Jurkat, Clone E6-1 (cell line): ENCODE measurements at regions not wholly inside any gene's neighbourhood (a gene's known extent, or its start where the extent isn't known, plus 50 kb on each side); places are given as distances from the start of the nearest gene placed in this dataset.
A peak's percentile ranks its signal among the peaks of the same experiment; 100 is the strongest.
"Not testable (repeated sequence)": the region's sequence is repeated elsewhere in the genome, so short reads cannot be mapped to it uniquely, and the experiment has no call there.

Experiments used
- DNase-seq: peaks from one replicate; pipeline ENCODE4 v3.0.0-alpha.2; 2011; ENCODE audit warnings: low read depth, low spot score
- H3K4me3 ChIP-seq: 2 replicates; pipeline ENCODE4 v1.5.1; 2011; ENCODE audit warnings: mild to moderate bottlenecking, low read length, control low read depth, moderate library complexity

DNA sequence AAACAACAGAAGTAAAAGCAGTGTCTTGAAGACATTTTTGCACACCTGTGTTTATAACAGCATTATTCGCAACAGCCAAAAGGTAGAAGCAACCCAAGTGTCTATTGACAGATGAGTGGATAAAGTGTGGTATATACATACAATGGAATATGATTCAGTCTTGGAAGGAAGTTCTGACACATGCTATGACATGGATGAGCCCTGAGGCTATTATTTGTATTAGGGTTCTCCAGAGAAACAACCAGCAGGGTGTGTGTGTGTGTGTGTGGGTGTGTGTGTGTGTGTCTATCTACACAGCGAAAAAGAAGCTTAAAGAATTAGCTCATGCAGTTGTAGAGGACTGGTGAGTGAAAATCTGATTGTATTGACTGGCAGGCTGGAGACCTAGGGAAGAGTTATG, 153.7 kb downstream of the KLRB1 start:
- DNase-seq, H3K4me3 ChIP-seq: not testable (repeated sequence)

DNA sequence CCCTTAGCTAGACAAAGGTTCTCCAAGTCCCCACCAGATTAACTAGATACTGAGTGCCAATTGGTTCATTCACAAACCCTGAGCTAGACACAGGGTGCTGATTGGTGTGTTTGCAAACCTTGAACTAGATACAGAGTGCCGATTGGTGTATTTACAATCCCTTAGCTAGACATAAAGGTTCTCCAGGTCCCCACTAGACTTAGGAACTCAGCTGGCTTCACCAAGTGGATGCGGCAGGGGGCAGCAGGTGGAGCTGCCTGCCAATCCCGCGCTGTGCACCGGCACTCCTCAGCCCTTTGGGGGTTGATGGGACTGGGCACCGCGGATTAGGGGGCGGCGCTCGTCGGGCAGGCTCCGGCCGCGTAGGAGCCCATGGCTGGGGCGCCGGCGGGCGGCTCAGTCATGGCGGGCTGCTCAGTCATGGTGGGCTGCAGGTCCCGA, 157.6 kb downstream of the KLRB1 start:
- not testable (repeated sequence) for H3K4me3 ChIP-seq, DNase-seq

DNA sequence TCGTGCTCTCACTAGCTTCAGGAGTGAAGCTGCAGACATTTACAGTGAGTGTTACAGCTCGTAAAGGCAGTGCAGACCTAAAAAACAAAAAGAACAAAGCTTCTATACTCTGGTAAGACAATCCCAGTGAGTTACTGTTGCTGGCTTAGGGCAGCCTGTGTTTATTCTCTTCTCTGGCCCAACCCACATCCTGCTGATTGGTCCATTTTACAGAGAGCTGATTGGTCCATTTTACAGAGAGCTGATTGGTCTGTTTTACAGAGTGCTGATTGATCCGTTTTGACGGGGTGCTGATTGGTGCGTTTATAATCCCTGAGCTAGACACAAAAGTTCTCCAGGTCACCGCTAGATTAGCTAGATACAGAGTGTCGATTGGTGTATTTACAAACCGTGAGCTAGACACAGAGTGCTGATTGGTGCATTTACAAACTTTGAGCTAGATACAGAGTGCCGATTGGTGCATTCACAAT, 158.0 kb downstream of the KLRB1 start:
- not testable (repeated sequence) for H3K4me3 ChIP-seq, DNase-seq

DNA sequence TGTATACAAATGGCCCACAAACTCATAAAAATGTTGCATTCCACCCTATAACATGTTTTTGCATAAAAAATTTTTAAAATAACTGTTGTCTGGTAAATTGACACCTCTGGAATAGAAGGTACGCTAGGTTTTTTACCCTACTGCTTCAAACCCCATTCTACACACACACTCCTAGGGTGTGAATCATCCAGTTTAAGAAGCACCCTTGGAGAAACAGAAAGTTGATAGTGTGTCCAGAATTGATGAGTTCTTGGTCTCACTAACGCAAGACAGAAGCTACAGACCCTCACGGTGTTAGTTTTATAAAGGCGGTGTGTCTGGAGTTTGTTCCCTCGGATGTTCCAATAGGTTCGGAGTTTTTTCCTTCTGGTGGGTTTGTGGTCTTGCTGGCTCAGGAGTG, 158.5 kb downstream of the KLRB1 start:
- DNase-seq = no peak
- H3K4me3 ChIP-seq = no peak overlapping the region

DNA sequence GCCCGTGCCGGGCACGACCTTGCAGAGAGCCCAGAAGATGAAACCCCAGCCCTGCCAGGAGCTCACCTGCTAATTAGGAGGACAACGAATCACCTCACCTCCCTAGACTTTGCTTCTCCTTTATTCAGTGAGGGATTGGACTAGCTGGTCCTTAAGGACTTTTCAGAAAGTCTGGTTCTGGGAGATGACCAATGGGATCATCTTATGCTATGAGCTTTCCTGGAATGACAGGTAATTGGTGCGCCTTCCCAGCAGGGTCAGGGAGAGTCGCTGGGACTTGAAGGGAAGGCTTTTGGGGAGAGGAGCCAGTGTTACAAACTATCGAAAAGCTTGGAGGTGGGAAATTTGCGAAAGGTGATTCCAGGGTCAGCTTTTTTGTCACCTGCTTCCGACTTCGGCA, 159.1 kb downstream of the KLRB1 start:
- not testable (repeated sequence) for DNase-seq

DNA sequence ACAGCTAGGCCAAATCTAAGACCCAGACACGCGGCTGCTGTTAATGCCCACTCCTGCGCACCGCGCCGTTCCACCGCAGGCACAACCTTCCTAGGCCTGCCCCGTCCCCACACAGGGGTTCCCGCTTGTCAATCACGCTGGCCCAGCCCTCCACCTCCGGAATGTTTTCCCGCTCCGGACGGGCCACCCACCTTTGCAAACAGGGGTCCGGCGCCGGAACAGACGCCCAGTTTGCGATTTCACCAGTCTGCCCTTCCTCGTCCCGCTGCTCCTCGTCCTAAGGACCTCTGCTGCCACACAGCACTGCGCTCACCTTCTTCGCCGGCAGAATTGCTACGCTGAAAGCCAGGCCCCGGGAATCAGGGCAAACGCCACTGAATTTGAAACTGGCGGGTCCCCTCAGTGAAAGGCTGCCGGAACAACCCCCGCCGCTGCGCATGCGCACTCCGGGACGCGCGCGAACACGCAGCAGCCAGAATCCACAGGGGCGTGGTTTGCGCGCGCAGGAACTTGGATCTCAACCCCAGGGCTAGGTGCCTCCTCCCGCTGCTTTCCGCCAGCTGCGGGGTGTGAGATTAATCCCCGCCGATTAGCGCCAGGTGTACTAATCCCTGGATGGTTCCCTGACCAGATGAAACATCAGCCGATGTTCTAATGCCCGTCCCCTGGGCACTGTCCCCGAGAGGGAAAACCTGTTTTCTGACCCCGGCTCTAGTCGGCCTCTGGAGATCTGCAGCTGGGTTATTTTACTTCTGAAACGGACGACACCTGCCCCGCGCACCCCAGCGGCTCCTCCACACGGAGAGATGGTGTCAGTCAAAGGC, 159.7 kb downstream of the KLRB1 start:
- DNase-seq = peak; percentile 75
- H3K4me3 ChIP-seq = peak overlapping the region; percentile 63

More for the DNA sequence above, 159.1 kb downstream of the KLRB1 start:
- peak overlapping the region; percentile 63 for H3K4me3 ChIP-seq

DNA sequence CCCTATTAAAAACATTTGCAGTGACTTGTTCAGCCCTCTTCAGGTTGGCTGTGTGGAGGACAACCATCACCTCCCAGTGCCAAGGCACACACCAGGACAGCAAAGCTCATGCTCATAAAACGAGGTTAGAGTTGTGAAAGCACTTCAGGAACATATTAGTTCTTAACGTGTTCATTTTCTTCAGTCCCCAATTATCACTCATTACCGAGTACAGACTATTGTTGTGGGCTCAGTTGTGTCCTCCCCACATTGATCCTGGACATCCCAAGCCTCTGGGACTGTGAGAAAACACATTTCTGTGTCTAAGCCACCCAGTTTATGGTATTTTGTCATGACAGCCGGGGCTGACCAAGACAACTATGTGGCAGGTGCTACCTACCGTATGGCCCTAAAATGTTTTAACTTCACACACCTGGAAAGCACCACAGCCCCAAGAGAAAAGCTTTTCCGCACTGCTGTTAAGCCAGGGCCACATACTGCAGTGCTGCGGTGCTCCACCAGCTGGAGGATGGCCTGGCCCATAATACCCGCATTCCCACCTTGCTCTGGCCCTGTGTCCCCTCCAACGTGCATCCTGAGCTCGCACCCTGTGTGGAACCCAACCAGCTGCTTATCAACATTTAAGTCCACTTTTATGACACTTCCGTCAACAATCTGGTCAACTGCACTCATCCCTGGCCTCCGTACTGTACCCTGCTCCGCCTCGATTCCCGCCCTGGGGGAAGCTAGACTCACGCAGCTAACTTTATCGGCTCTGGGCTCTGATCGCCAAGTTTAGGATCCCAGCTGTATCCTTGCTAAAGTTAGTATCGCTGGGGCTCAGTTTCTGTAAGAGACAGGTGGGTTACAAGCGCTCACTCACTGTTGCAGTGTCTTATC, 160.6 kb downstream of the KLRB1 start:
- peak overlapping the region; percentile 63 for H3K4me3 ChIP-seq
- not testable (repeated sequence) for DNase-seq

DNA sequence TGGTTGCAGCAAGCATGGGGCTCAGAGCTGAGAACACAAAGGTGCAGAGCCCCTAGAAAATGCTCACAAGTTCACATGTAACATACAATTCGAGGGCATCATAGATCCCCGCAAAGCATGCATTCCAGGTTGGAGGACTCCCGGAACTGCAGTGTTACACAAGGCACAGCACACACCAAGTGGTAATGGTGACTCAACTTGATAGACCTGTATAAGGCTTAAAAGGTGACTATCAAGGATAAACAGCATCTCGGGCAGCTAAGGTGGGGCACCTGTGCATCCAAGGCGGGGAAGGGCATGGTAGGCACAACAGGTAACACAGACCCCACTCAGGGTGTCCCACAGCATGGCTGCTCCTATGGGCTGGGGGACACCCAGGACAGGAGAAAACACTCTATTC, 167.3 kb downstream of the KLRB1 start:
- H3K4me3 ChIP-seq, DNase-seq: not testable (repeated sequence)

DNA sequence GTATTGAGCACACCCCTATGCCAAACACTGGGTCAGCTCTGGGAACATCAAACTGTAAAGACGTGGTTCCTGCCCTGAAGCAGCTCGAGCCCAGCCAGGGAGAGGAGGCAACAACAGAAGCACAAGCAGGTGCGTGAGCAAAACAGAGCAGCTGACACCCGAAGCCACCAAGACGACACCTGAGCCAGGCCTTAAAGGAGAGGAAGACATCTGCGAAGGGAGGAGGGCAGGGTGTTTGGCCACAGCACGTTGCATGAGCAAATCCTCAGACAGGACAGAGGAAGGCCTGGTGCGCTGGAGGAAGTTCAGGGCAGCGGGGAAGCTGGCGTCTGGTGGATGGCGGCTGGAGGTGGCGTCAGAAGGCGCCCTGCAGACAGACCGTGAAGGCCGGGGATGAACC, 172.0 kb downstream of the KLRB1 start:
- not testable (repeated sequence) for H3K4me3 ChIP-seq, DNase-seq

DNA sequence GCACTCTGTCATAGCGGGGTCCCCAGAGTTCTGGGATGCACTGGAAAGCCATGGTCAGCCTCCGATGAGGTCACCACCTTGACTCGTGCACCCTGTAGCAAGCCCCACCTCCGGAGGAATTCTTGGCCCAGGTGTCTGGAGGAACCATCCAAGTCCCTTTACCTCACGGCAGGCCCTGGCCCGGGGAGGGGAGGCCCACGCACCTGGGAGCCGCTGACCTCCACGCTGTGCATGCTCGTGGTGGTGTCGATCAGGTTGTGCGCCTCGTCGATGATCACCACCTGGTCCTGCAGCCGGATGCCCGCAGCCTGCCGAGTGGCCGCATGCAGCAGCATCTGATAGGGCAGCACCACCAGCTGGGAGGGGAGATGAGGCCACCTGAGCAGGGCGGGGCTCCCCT, 177.3 kb downstream of the KLRB1 start:
- DNase-seq, H3K4me3 ChIP-seq: not testable (repeated sequence)

DNA sequence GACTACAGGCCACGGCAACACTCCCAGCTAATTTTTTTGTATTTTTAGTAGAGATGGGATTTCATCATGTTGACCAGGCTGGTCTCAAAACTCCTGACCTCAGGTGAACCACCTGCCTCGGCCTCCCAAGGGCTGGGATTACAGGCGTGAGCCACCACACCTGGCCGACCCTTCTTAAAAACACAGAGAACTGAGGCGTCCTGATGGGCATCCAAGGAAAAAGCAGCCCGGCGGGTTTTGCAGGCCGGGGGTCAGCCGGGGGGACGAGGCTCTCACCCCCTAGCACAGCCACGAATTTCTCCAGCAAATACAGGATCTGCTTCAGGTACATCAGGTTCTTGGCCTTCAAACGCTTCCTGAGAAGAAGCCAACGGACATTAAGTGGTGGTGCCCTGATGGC, 178.9 kb downstream of the KLRB1 start:
- not testable (repeated sequence) for H3K4me3 ChIP-seq, DNase-seq

DNA sequence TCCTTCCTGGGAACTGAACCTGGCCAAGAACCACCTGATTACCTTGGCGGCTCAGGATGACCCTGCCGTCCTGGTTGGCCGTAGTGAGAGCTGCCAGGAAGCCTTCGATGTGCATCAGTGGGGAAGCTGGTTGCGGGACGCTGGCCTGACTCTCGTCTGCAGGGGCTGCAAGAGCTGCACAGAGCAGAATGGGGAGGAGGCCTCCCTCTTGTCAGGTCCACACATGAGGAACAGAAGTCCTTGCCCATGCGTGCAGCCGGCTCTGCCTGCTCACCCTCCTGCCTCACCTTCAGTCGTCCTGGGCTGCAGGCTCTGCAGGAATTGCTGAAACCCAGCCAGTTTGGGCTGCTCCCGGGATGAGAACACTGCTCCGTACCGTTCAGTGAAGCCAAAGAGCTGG, 182.3 kb downstream of the KLRB1 start:
- not testable (repeated sequence) for H3K4me3 ChIP-seq, DNase-seq

DNA sequence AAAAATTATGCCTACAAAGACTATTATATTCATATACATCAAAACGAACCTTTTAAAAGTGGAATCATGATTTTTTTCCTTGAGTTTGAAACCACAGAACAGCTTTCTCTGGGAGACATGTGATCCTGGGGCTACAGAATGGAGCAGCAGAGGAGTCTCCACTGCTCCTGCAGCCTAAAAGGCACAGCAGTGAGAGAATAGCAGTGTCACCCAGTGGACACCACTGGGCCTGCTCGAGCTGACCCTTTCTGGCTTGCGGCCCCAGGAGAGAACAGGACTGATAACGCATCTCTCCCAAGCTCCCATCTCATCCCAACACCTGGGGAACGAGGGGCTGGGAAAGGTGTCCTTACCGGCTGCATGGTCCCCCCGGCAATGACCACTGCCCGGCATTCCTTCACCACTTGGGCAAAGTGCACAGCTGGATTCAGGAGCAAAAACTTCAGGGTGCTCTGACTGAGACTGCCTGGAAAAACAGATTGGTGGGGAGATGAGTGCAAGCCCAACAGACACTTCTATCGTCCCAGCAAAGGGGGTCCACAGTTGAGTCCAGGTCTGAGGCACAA, 183.5 kb downstream of the KLRB1 start:
- not testable (repeated sequence) for DNase-seq, H3K4me3 ChIP-seq

DNA sequence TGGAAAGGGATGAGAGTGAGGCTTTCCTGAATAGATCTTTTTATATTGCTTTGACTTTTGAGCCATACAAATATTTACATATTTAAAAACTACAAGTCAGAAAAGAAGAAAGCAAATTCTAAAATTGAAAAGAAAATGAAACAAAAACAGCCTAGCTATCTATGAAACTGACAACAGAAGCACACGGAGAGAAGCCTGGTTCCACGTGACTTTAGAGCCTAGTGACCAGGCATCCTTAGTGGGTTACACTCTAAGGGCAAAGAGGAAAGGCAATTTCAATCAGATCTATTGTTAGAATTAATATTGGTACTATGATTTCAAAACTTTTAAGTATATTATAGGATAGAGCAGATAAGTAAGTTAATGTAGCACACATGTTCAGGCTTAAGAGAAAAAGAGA, 185.0 kb downstream of the KLRB1 start:
- DNase-seq, H3K4me3 ChIP-seq: not testable (repeated sequence)

DNA sequence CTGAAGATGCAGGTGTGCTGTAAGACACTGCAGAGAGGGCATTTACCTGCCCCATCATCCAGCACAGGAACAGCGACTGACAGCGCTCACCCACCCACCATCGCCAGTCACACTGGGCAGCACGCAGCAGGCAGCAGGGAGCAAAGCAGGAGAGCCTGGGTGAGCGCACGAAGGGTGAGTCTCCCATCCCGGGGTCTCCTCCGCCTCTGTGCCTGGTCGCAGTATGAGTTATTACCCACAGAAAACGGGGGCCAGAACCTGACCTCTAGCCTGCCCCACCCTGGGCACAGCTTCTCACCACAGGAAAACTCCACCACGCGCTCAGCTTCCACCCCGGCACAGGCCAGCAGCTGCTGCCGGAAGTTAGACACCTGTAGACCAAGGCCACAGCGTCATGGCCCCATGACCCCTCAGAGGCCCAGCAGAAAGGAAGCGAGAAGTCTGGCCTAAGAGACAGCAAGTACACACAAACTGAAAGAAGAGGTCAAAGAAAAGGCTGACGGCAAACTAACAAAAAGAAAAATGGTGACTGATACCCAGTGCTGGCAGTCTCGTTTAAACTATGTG, 186.1 kb downstream of the KLRB1 start:
- DNase-seq = not testable (repeated sequence)

DNA sequence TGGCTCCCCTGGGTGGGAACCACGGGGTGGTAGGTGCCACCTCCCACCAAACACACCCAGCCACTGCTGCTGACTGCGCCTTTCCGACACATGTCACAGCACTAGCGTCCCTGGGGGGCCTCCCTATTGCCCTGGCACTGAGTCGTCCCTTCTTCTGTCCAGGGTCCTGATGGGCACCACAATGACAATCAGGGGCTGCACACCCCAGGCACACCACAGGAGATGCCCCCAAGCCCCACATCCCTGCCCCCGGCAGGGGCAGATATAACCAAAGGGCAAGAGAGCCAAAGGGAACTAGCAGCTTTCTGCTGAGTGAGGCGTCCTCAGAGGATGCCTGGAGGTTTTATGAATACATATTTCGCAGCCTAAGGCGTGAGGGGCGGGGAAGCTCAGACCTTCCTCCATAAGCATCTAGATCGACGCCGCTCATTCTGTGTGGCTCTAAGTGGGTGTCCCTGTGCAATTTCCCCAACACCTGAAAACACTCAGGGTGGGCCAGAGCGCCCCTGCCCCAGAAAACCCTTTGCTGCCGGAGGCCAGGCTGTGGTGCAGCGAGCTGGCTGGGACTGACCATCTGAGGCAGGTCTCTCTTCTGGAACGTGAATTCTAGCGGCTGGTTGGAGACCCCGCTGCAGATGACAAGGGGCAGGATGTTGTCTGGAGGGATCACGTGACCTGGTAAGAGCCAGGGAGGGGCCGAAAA, 186.7 kb downstream of the KLRB1 start:
- not testable (repeated sequence) for H3K4me3 ChIP-seq, DNase-seq

More for the DNA sequence above, 186.1 kb downstream of the KLRB1 start:
- H3K4me3 ChIP-seq = not testable (repeated sequence)

DNA sequence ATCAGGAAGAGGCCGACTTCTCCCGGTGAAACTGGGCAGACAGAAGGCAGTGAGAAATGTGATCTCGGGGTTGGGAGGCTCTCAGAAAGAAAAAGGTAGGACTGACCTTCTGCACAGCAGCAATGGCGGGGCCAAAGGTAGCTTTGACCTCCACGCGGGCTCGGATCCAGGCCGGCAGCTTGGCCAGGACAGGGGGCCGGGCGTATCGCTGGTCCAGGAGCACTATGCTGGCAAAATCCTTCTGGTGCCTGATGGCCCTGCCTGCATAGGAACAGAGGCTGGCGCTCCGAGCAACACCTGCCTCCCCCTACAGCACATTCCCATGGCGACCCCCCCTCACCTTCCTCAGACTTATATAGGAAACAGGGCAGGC, 189.1 kb downstream of the KLRB1 start:
- DNase-seq, H3K4me3 ChIP-seq: not testable (repeated sequence)

DNA sequence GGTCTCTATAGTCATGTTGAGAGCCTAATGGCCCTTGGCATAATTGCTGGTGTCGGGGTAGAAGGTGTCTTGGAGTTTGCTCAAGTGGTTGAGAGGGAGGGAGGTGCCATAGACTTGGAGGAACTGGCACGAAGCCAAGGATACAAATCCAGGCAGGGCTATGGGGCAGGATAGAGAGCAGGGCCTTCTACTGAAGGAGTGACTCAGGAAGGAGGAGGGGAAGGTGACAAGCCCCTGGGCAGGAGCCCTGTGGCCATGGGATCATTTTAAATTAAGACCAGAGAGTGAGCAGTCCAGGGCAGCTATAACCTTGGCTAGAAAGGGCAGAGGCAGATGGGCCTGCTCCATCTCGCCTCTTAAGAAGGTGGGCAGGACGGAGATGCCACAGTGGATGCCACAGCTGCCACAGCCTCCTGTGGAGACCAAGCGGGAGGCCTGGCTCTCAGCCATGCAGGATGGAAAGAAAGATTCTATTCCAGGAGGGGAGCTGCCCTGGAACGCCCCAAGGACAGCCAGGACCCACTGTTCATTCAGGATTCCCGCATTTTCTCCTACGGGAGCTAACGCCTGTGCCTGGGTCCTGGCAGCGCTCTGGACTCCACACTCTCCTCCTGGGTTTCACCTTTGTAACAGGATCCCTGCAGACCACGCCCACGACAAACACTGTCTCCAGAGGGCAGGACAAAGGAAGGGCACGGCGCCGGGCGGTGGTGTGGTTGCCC, 189.6 kb downstream of the KLRB1 start:
- not testable (repeated sequence) for DNase-seq, H3K4me3 ChIP-seq
